ENCODE measurements at regions not wholly inside any gene's neighbourhood (a gene's known extent, or its start where the extent isn't known, plus 50 kb on each side); places are given as distances from the start of the nearest gene placed in this dataset.

- no peaks in the 10 kb centered on the region for H3K4me1 ChIP-seq
- no peaks in the 10 kb centered on the region for H3K9me3 ChIP-seq
- intact Hi-C loops (cut with DNase I; ENCODE audit: low total_unique reads) = no loop called here
- no peak overlapping the region for H3K27ac ChIP-seq
- TF ChIP-seq POLR2A (IDR thresholded peaks at IDR 0.05) = no peak
- TF ChIP-seq CTCF (IDR thresholded peaks at IDR 0.05) = no peak
- DNase-seq = no peak
- H3K27me3 ChIP-seq = no peaks in the 10 kb centered on the region
- no peaks in the 10 kb centered on the region for H3K36me3 ChIP-seq (ENCODE audit: low read depth, missing control alignments)
- no peak overlapping the region for H3K4me3 ChIP-seq
Observed at GRCh38 chr6:116982401-116982800, 105.4 kb downstream of the RFX6 start.

GRCh38 chr6:116983375-116983774 lies 106.3 kb downstream of the RFX6 start:
- no peaks in the 10 kb centered on the region for H3K36me3 ChIP-seq (ENCODE audit: low read depth, missing control alignments)
- no peak overlapping the region for H3K4me3 ChIP-seq
- intact Hi-C loops (cut with DNase I; ENCODE audit: low total_unique reads) = no loop called here
- H3K4me1 ChIP-seq = no peaks in the 10 kb centered on the region
- H3K27ac ChIP-seq = no peak overlapping the region
- WGBS, 2 donors = 93 to 95% methylated on average over 3 of the region's 3 CpGs
- no peak for DNase-seq
- TF ChIP-seq CTCF (IDR thresholded peaks at IDR 0.05) (no peak), POLR2A (IDR thresholded peaks at IDR 0.05) (no peak)
- no peaks in the 10 kb centered on the region for H3K9me3 ChIP-seq
- H3K27me3 ChIP-seq = no peaks in the 10 kb centered on the region

GRCh38 chr6:116986819-116987218 lies 109.8 kb downstream of the RFX6 start:
- Histone ChIP-seq H3K4me3 (no peak overlapping the region), H3K27ac (no peak overlapping the region), H3K36me3 (ENCODE audit: low read depth, missing control alignments) (no peaks in the 10 kb centered on the region), H3K27me3 (no peaks in the 10 kb centered on the region), H3K9me3 (no peaks in the 10 kb centered on the region), H3K4me1 (no peaks in the 10 kb centered on the region)
- no peak for DNase-seq
- WGBS, 2 donors = 72 to 79% methylated on average over 2 of the region's 2 CpGs
- intact Hi-C loops (cut with DNase I; ENCODE audit: low total_unique reads) = no loop called here
- TF ChIP-seq POLR2A (IDR thresholded peaks at IDR 0.05) = no peak
- TF ChIP-seq CTCF (IDR thresholded peaks at IDR 0.05) = no peak

- 67 to 73% methylated on average over 1 of the region's 1 CpG for WGBS, 2 donors
- TF ChIP-seq POLR2A (IDR thresholded peaks at IDR 0.05) = no peak
- no peak for TF ChIP-seq CTCF (IDR thresholded peaks at IDR 0.05)
- DNase-seq = no peak
- H3K4me1 ChIP-seq = no peaks in the 10 kb centered on the region
- H3K27ac ChIP-seq = no peak overlapping the region
- intact Hi-C loops (cut with DNase I; ENCODE audit: low total_unique reads) = no loop called here
- H3K27me3 ChIP-seq = no peaks in the 10 kb centered on the region
- H3K36me3 ChIP-seq (ENCODE audit: low read depth, missing control alignments) = no peaks in the 10 kb centered on the region
- H3K4me3 ChIP-seq = no peak overlapping the region
- H3K9me3 ChIP-seq = no peaks in the 10 kb centered on the region
Observed at GRCh38 chr6:116990679-116991078, 113.6 kb downstream of the RFX6 start.

GRCh38 chr6:116992546-116992945 lies 115.5 kb downstream of the RFX6 start:
- Histone ChIP-seq H3K4me1 (no peaks in the 10 kb centered on the region), H3K4me3 (no peak overlapping the region), H3K27me3 (no peaks in the 10 kb centered on the region), H3K36me3 (ENCODE audit: low read depth, missing control alignments) (no peaks in the 10 kb centered on the region), H3K9me3 (no peaks in the 10 kb centered on the region), H3K27ac (no peak overlapping the region)
- TF ChIP-seq CTCF (IDR thresholded peaks at IDR 0.05) (no peak), POLR2A (IDR thresholded peaks at IDR 0.05) (no peak)
- intact Hi-C loops (cut with DNase I; ENCODE audit: low total_unique reads) = no loop called here
- DNase-seq = no peak

Data from testis (tissue), 2 donors.